ENCODE measurements at regions not wholly inside any gene's neighbourhood (a gene's known extent, or its start where the extent isn't known, plus 50 kb on each side); places are given as distances from the start of the nearest gene placed in this dataset.
A peak's percentile ranks its signal among the peaks of the same experiment; 100 is the strongest.
"Not testable (repeated sequence)": the region's sequence is repeated elsewhere in the genome, so short reads cannot be mapped to it uniquely, and the experiment has no call there.

- FAIRE-seq = no peak
- no peak for DNase-seq (ENCODE audit: low spot score in 2 of 2)
Observed at GRCh38 chr12:28963554-28963953, 185.5 kb upstream of the FAR2 start.

- DNase-seq (ENCODE audit: low spot score in 2 of 2) (no peak), FAIRE-seq (no peak)
Observed at GRCh38 chr12:28966046-28966780, 182.9 kb upstream of the FAR2 start.

- DNase-seq (ENCODE audit: low spot score in 2 of 2) = no peak
- FAIRE-seq = no peak
Observed at GRCh38 chr12:28967426-28967825, 181.7 kb upstream of the FAR2 start.

GRCh38 chr12:28973491-28973890 is 175.6 kb upstream of the FAR2 start:
- FAIRE-seq (no peak), DNase-seq (ENCODE audit: low spot score in 2 of 2) (no peak)

GRCh38 chr12:28974166-28974565 is 174.9 kb upstream of the FAR2 start:
- DNase-seq (ENCODE audit: low spot score in 2 of 2) (no peak), FAIRE-seq (no peak)

- DNase-seq (ENCODE audit: low spot score in 2 of 2) (no peak), FAIRE-seq (no peak)
Observed at GRCh38 chr12:28974883-28975282, 174.2 kb upstream of the FAR2 start.

- FAIRE-seq (no peak), DNase-seq (ENCODE audit: low spot score in 2 of 2) (no peak)
Observed at GRCh38 chr12:28975564-28976340, 173.3 kb upstream of the FAR2 start.

- FAIRE-seq (no peak), DNase-seq (ENCODE audit: low spot score in 2 of 2) (no peak)
Observed at GRCh38 chr12:28980436-28980835, 168.6 kb upstream of the FAR2 start.

- no peak for DNase-seq (ENCODE audit: low spot score in 2 of 2)
- FAIRE-seq = no peak
Observed at GRCh38 chr12:28987538-28988324, 161.3 kb upstream of the FAR2 start.

GRCh38 chr12:28988325-28988704 is 160.8 kb upstream of the FAR2 start:
- DNase-seq (ENCODE audit: low spot score in 2 of 2) (no peak), FAIRE-seq (no peak)

GRCh38 chr12:28991626-28992025 is 157.5 kb upstream of the FAR2 start:
- DNase-seq (ENCODE audit: low spot score in 2 of 2) = no peak
- no peak for FAIRE-seq

GRCh38 chr12:28993720-28994119 is 155.4 kb upstream of the FAR2 start:
- FAIRE-seq (no peak), DNase-seq (ENCODE audit: low spot score in 2 of 2) (no peak)

- no peak for FAIRE-seq
- no peak for DNase-seq (ENCODE audit: low spot score in 2 of 2)
Observed at GRCh38 chr12:28994179-28994715, 154.8 kb upstream of the FAR2 start.

GRCh38 chr12:28996688-28997087 is 152.4 kb upstream of the FAR2 start:
- FAIRE-seq (no peak), DNase-seq (ENCODE audit: low spot score in 2 of 2) (no peak)

GRCh38 chr12:28998662-28999120 is 150.4 kb upstream of the FAR2 start:
- FAIRE-seq = no peak

GRCh38 chr12:29004066-29004935 is 144.8 kb upstream of the FAR2 start:
- DNase-seq (ENCODE audit: low spot score in 2 of 2) (no peak), FAIRE-seq (no peak)

More at GRCh38 chr12:28998662-28999120, 150.4 kb upstream of the FAR2 start:
- peak in 1 of 2 donors; percentile 7 for DNase-seq (ENCODE audit: low spot score in 2 of 2)

GRCh38 chr12:29004936-29005304 is 144.2 kb upstream of the FAR2 start:
- FAIRE-seq = no peak

GRCh38 chr12:29008786-29009185 is 140.3 kb upstream of the FAR2 start:
- DNase-seq (ENCODE audit: low spot score in 2 of 2) (no peak), FAIRE-seq (no peak)

More at GRCh38 chr12:29004936-29005304, 144.2 kb upstream of the FAR2 start:
- no peak for DNase-seq (ENCODE audit: low spot score in 2 of 2)

GRCh38 chr12:29012673-29013072 is 136.4 kb upstream of the FAR2 start:
- DNase-seq (ENCODE audit: low spot score in 2 of 2) (no peak), FAIRE-seq (no peak)

- DNase-seq (ENCODE audit: low spot score in 2 of 2); FAIRE-seq: not testable (repeated sequence)
Observed at GRCh38 chr12:29017532-29017931, 131.5 kb upstream of the FAR2 start.

All from frontal cortex (tissue), 3 donors.